ENCODE measurements at regions not wholly inside any gene's neighbourhood (a gene's known extent, or its start where the extent isn't known, plus 50 kb on each side); places are given as distances from the start of the nearest gene placed in this dataset.

- TF ChIP-seq POLR2AphosphoS5 (IDR thresholded peaks at IDR 0.05; ENCODE audit: insufficient read depth in 1 of 2, low read depth in 1 of 2) (no peak), POLR2A (IDR thresholded peaks at IDR 0.05) (no peak)
- TF ChIP-seq, protein P1, sequence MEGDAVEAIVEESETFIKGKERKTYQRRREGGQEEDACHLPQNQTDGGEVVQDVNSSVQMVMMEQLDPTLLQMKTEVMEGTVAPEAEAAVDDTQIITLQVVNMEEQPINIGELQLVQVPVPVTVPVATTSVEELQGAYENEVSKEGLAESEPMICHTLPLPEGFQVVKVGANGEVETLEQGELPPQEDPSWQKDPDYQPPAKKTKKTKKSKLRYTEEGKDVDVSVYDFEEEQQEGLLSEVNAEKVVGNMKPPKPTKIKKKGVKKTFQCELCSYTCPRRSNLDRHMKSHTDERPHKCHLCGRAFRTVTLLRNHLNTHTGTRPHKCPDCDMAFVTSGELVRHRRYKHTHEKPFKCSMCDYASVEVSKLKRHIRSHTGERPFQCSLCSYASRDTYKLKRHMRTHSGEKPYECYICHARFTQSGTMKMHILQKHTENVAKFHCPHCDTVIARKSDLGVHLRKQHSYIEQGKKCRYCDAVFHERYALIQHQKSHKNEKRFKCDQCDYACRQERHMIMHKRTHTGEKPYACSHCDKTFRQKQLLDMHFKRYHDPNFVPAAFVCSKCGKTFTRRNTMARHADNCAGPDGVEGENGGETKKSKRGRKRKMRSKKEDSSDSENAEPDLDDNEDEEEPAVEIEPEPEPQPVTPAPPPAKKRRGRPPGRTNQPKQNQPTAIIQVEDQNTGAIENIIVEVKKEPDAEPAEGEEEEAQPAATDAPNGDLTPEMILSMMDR (IDR thresholded peaks at IDR 0.05) = no peak
These were observed 716.6 kb downstream of the OTOL1 start for GRCh38 chr3:162213196-162213595.
